ENCODE measurements at regions not wholly inside any gene's neighbourhood (a gene's known extent, or its start where the extent isn't known, plus 50 kb on each side); places are given as distances from the start of the nearest gene placed in this dataset.

- no peak for DNase-seq
These were observed 438.3 kb downstream of the CENPC start for GRCh38 chr4:67106861-67107460.

- no peak for DNase-seq
These were observed 441.2 kb downstream of the CENPC start for GRCh38 chr4:67104145-67104544.

GRCh38 chr4:67103001-67103747, 442.1 kb downstream of the CENPC start:
- no peak for DNase-seq

GRCh38 chr4:67101612-67102011, 443.7 kb downstream of the CENPC start:
- no peak for DNase-seq

GRCh38 chr4:67092351-67092750, 453.0 kb downstream of the CENPC start:
- no peak for DNase-seq

- no peak for DNase-seq
These were observed 453.6 kb downstream of the CENPC start for GRCh38 chr4:67091673-67092072.

- peak; percentile 54 for DNase-seq
These were observed 457.4 kb downstream of the CENPC start for GRCh38 chr4:67087897-67088296.

GRCh38 chr4:67084783-67085182, 460.5 kb downstream of the CENPC start:
- DNase-seq = no peak

GRCh38 chr4:67083496-67083895, 461.8 kb downstream of the CENPC start:
- no peak for DNase-seq

GRCh38 chr4:67082746-67083145, 462.6 kb downstream of the CENPC start:
- no peak for DNase-seq

- DNase-seq = no peak
These were observed 465.2 kb downstream of the CENPC start for GRCh38 chr4:67080046-67080557.

GRCh38 chr4:67071641-67072040, 473.7 kb downstream of the CENPC start:
- no peak for DNase-seq

GRCh38 chr4:67055319-67055718, 490.0 kb downstream of the CENPC start:
- DNase-seq = no peak

- no peak for DNase-seq
These were observed 490.4 kb downstream of the CENPC start for GRCh38 chr4:67054896-67055295.

- DNase-seq = no peak
These were observed 492.3 kb downstream of the CENPC start for GRCh38 chr4:67052814-67053675.

- DNase-seq = no peak
These were observed 494.1 kb downstream of the CENPC start for GRCh38 chr4:67051000-67051789.

GRCh38 chr4:67049446-67049845, 495.9 kb downstream of the CENPC start:
- DNase-seq = no peak

GRCh38 chr4:67048530-67048929, 496.8 kb downstream of the CENPC start:
- no peak for DNase-seq

GRCh38 chr4:67040315-67040714, 505.0 kb downstream of the CENPC start:
- no peak for DNase-seq

GRCh38 chr4:67038228-67038566, 507.1 kb downstream of the CENPC start:
- DNase-seq = no peak

- no peak for DNase-seq
These were observed 507.6 kb downstream of the CENPC start for GRCh38 chr4:67037504-67038227.

GRCh38 chr4:67036791-67037190, 508.5 kb downstream of the CENPC start:
- no peak for DNase-seq

Data from inflammatory macrophage treated with lipopolysaccharide for 4 hours (primary cell).